HG03025 (cell line): ENCODE measurements at regions not wholly inside any gene's neighbourhood (a gene's known extent, or its start where the extent isn't known, plus 50 kb on each side); places are given as distances from the start of the nearest gene placed in this dataset.

Experiments used
- ATAC-seq: cut with Tn5 transposase; IDR thresholded peaks from one replicate; pipeline ENCODE4 v1.9.1; 2021; ENCODE audit warnings: mild to moderate bottlenecking, moderate library complexity; ENCODE audit not compliant: unreplicated experiment, low FRiP score

DNA sequence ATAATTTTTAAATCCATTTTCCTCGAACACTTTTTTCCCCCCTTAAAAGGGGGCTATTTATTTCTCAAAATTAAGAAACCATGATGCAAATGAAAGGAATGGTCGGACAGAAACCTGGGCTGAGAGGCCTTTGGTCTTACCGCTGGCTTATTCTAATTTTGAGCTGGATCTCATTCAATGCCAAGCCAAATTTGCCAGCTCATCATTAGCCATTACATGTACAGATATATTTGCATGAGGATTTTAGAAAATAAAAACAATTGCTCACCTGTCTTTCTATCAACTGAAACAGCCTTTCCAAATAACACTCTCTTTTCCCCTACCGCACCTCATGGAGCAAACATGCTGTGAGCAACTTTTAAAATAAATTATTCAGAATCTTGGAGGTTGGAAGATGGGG lies 219.5 kb upstream of the DTNBP1 start:
- ATAC-seq = no peak

DNA sequence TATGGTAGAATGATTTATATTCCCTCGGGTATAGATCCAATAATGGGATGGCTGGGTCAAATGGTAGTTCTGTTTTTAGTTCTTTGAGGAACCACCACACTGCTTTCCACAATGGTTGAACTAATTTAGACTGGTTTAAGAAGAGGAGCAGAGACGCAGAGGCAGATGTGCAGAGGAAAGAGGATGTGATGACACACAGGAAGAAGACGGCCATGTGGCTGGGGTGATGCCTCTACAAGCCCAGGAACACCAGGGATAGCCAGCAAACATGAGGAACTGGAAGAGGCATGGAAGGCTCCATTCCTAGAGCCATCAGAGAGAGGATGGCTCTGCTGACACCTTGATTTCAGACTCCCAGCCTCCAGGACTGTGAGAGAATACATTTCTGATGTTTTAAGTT lies 218.3 kb upstream of the DTNBP1 start:
- ATAC-seq = no peak

DNA sequence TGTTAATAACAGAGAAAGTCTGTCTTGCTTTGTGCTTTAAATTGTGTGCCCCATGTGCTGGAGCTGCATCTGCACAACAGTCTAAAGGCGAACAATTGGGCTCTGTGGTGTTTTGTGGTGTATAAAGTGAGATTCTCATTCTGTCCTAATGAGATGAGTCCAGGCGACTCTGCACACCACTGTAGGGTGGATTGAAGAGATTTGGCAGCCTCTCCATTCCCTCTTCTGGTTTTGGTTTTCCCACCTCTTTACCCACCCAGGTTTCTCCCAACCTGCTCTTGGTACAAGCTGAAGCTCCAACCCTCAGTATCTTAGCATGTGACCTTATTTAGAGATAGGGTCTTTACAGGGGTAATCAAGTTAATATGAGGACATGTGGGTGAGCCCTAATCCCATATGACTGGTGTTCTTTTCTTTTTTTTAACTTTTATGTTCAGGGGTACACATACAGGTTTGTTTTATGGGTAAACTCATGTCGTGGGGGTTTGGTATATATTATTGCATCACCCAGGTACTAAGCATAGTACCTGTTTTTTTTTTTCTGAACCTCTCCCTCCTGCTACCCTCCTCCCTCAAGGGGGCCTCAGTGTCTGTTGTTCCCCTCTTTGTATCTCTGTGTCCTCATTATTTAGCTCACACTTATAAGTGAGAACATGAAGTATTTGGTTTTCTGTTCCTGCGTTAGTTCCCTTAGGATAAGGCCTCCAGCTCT lies 217.6 kb upstream of the DTNBP1 start:
- ATAC-seq = peak; percentile 10

- peak; percentile 69 for ATAC-seq
Measured at GRCh38 chr6:15879371-15880261, 216.8 kb upstream of the DTNBP1 start.

DNA sequence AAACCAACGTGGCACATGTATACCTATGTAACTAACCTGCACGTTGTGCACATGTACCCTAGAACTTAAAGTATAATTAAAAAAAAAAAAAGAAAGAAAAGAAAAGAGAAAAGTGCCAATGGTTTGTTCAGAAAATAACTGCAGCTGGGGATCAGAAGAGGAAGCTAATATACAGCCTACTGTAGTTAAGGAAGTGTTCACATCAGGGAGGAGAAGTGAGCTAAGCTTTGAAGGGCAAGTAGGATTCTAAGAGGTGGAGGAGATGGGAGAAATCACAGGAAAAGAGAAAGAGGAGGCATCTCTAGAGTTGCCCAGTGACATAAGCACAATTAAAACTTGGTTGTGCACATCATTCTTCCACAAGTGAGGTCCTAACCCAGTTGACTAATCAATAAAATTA lies 214.4 kb upstream of the DTNBP1 start:
- no peak for ATAC-seq

DNA sequence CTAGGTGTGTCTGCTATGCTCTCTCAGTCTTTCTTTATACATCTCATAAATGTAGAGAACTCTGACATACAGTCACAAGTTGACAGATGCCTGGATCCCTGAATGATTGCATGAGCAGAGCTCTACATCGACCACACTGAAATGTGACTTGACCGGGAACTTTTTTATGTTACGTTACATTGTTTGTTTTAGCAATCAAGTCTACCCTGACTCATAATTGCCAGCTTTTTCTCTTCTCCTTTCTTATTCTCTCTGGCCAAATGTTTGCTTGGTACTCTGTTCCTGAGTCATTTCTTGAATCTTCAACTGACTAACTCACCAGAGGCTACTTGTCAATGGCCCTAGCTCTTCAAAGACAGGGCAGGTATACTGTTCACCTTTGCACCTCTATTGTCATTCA lies 213.6 kb upstream of the DTNBP1 start:
- ATAC-seq = peak; percentile 60

DNA sequence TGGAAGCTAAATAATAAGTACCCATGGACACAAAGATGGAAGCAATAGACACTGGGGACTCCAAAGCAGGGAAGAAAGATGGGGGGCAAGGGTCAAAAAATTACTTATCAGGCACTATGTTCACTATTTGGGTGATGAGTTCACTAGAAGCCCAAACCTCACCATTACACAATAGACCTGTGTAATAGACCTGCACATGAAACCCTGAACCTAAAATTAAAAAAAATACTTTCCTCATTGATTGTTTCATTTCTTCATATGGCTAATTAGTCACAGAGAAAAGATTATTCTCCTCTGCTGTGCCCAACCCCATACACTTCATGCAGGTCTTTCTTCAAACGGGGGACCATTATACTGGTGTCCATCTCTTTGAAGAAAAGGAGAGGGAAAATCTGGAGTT lies 213.0 kb upstream of the DTNBP1 start:
- ATAC-seq = no peak

DNA sequence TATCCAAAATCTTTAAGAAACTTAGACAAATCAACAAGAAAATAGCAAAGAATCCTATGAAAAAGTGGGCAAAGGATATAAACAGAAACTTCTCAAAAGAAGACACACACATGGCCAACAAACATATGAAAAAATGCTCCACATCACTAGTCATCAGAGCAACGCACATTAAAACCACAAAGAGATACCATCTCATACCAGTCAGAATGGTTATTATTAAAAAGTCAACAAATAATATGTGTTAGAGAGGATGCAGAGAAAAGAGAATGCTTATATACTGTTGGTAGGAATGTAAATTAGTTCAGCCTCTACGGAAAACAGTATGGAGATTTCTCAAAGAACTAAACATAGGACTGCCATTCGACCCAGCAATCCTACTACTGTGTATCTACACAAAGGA lies 212.0 kb upstream of the DTNBP1 start:
- ATAC-seq = no peak

DNA sequence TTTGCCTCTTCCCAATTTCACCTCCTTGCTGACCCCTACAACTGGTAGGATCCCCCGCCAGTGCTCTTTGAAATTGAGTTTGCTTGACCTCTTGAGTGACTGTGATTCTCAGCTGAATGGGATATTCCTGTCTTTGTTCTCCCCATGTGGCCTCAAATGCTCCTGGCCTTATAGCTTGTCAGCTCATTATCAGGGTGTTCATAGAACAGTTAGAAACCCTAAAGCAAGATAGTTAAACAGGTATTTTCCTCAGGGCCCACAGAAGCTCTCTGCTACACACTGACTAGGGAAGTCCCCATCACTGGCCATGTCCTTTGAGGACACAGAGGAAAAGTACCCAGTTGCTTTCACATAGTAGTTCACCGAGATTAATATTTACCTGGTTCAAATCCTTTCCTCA lies 211.5 kb upstream of the DTNBP1 start:
- ATAC-seq = no peak

- no peak for ATAC-seq
Measured at GRCh38 chr6:15872241-15873103, 209.6 kb upstream of the DTNBP1 start.

DNA sequence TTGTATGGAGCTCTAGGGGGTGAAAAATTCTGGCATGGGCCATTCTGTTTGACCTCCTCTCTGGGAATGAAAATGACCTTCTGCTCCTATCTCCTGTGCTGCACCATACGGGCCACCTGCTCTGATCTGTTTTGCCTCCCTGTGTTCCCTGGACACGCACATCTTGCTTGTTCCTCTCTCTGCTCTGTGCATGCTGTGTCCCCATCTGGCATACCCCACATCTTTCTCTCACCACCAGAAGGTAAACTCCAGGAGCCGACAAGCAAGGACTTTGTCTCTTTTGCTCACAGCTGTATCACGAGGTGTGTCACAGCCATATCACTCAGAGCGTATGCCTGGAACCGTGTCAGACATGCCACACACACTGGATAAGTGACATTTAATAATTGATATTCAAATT lies 208.4 kb upstream of the DTNBP1 start:
- ATAC-seq = no peak

DNA sequence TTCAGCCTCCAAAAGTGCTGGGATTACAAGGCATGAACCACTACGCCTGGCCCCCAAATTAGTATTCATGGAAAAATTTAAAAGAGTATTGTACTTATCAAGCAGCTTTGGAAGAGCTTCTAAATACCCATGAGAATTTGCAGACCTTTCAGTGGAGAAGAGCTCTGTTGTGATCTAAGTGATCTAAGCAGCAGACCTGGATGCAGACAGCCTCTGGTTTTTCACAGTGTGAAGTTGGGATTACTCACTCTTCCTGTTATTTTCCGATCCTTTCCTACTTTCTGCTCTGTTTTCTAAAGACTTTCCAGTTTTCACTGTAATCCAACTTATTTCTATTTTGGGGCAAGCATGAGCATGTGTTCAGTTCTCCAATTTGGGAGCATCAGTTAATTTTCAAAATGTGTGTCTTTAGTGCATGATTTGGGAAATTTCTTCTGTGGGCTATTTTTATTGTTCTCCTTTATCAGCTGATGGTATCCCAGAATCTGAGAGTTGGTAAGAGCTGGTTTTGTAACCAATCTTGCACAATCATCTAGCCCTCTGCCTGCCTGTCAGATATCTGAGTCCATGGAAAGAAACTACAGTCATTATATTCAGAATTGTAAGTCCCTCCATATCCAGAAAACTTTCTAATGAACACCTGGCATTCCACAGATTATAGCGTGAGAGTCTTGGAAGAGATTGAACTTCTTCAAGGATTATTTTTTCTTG lies 207.7 kb upstream of the DTNBP1 start:
- no peak for ATAC-seq

- no peak for ATAC-seq
Measured at GRCh38 chr6:15864708-15865062, 201.9 kb upstream of the DTNBP1 start.

DNA sequence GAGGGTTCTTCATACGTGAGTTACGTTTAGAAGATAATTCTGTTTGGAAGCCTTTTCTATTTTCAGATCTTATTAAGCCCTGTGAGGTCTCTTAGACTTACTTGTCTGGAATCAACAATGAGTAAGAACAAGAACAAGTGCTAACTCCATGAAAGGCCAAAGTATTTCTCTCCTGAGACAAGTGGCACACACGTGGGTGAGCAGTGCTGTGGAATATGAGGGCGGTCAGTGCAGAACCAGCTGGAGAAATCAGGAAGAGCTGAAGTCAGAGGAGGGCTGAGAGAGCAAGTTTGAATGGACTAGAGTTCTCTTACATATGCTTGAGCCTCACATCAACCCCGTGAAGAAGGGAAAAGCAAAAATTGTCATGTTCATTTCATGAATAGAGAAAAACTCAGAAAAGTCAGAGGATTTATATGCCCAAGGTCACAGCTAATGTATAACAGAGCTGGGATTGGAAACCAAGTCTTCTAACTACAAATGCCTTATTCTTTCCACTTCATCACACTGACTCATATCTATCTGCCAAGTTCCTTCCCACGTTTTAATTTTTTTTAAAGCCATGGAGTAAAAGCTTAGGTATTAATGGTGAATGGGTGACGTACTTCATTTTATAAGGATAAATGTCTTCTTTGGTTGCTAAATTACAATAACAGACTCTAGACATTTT lies 201.3 kb upstream of the DTNBP1 start:
- ATAC-seq = no peak

GRCh38 chr6:15862810-15863209 lies 200.0 kb upstream of the DTNBP1 start:
- no peak for ATAC-seq

DNA sequence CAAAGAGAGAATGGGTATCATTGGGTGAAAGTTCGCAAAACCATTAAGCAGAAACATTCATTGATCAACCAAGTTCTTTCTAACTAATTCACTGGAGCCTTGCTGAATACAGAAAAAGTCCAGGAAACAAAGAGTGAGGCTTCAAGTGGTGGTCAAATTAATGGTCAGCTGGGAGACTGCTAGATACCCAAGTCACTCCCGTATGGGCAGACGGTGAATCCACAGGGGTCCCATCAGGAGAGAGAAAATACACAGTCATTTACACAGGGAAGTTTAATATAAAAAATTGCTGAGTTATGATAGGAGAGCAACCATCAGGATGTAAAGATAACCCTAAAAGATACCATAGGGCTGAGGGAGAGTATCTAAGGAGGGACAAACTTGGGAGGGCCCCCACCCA lies 198.7 kb upstream of the DTNBP1 start:
- no peak for ATAC-seq

- no peak for ATAC-seq
Measured at GRCh38 chr6:15854826-15855710, 192.2 kb upstream of the DTNBP1 start.

DNA sequence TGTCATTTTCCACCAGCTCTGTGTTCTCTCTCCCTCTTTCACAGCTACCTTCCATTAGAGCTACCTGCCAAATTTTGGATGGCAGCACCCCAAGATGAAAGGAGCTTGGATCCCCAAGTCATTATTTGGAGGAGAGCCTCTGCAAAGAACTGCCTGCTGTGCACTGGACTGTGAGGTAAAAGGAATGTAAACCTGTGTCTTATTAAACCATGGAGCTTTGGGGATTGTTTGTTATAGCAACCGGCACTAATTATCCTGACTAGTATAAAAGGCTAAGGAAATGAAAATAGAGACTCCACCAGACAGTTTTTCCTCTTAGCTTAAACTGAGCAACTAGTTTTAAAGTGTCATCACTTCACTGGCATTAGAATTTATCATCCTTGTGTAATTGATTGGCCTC lies 191.6 kb upstream of the DTNBP1 start:
- ATAC-seq = no peak

GRCh38 chr6:15853259-15853658 lies 190.4 kb upstream of the DTNBP1 start:
- ATAC-seq = no peak
